ENCODE measurements at regions not wholly inside any gene's neighbourhood (a gene's known extent, or its start where the extent isn't known, plus 50 kb on each side); places are given as distances from the start of the nearest gene placed in this dataset.

DNA sequence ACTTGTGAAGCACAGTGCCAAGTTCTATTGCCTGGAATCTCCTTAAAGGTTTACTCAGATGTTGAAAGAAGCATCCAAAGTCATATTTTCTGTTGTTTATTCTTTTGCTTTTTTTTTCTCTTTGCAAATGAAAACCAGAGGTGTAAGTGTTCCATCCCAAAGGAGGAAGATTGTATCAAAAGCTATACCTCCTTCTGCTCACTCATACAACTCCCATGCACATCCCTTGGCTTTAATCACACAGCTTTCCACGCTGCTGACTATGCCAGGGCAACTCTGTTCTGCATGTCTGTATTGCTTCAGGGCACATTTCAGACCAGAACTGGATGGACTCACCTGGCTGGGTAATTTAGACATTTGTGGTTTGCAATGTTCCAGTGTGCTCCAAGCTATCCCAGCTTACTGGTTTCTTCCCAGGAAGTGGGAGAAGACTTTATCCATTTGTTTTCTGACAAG lies 399.6 kb upstream of the TBL1XR1 start:
- intact Hi-C loops (cut with DNase I): no loop called here
- no peak overlapping the region for H3K4me3 ChIP-seq
- FAIRE-seq: no peak
- WGBS, 2 donors: 83 to 96% methylated on average over 1 of the region's 1 CpG
- H3K36me3 ChIP-seq: no peaks in the 10 kb centered on the region
- TF ChIP-seq CTCF (IDR thresholded peaks at IDR 0.05): no peak
- peak in 2 of 4 donors; percentile 3 to 9 for ATAC-seq
- DNase-seq: no peak
- no peaks in the 10 kb centered on the region for H3K27me3 ChIP-seq
- peak overlapping the region in 1 of 4 donors; percentile 17 for H3K27ac ChIP-seq
- H3K9me3 ChIP-seq: peaks cover 0 to 3% (median 0%) of the 10 kb centered on the region in 4 donors
- H3K4me1 ChIP-seq: peaks cover 6 to 50% (median 46%) of the 10 kb centered on the region in 3 donors

DNA sequence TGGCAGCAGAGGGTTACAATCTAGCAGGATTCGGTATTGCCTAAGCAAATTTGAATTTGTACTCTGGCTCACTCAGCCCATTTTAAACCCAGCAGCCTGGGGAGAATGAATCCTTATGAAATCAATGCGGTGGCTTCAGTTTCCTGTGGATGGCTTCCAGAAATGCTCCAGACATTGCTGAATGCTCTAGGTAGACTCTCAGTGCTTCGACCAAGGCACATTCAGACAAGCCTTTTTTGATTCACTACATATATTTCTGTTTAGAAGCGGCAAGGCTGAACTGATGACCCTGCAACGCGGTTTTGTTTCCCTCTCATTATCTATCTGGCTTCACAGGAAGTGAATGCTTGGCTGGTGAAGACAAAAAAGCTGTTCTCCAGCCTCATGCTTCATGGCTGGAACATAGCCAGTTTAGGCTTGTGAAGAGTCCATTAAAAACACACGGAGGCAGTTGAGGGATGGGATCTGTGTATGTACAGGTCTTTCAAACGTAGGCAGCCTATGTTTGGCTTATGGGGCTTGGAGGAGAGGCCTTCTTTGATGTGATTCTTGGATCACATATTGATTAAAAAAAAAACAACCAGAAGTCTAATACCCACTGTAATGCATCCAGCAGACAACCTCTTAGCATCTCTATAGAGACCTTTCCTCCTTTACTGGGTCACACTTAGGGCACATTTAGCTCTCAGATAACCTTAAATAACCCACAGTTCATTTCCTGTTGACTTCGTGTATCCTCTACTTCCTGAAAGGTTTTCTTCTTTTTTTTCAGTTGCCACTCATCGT lies 400.2 kb upstream of the TBL1XR1 start:
- Histone ChIP-seq H3K36me3 (no peaks in the 10 kb centered on the region), H3K27me3 (no peaks in the 10 kb centered on the region), H3K4me1 (peaks cover under 1 to 49% (median 39%) of the 10 kb centered on the region in 3 donors), H3K27ac (peak overlapping the region in 2 of 4 donors; percentile 9 to 17), H3K4me3 (no peak overlapping the region), H3K9me3 (peaks cover 0 to 3% (median 0%) of the 10 kb centered on the region in 4 donors)
- intact Hi-C loops (cut with DNase I): no loop called here
- WGBS, 2 donors: 49 to 55% methylated on average over 10 of the region's 10 CpGs
- no peak for TF ChIP-seq CTCF (IDR thresholded peaks at IDR 0.05)
- ATAC-seq (peak in 3 of 4 donors; percentile 10 to 39 (median 22)), DNase-seq (peak in 1 of 6 donors; percentile 31), FAIRE-seq (no peak)

DNA sequence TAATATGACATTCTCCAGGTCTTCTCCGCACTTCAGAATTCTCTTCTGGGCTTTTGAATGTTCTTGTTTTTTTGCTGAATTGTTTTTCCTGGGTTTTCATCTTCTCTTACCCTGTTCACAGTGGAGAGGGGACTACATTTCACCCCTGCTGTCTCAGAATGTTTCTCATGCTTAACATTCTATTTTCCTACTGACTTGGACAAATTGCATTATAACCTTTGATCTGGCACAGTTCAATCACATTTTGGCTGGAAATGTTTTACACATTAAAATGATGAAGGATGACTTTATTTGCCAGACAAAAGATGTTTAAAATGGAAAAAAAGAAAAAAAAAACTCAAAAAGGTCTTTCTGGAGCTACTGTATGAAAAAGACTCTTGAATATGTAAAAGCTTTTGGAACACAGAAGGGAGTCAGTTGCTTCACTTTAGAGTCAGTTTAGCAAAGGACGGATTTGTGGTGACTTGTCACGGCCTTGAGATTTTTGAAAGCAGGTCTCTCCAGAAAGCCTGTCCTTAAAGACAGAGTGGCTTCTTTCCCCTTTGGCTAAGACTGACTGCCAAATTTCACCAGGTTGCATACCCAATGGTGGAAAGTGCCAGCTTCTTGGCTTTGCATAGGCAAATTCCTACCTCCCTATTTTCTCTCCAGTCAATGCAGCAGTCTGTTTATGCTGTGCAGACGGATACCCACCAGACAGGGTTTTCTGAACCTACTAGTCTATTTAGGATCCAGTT lies 401.0 kb upstream of the TBL1XR1 start:
- no peak for TF ChIP-seq CTCF (IDR thresholded peaks at IDR 0.05)
- WGBS, 2 donors: 77 to 78% methylated on average over 4 of the region's 4 CpGs
- H3K27ac ChIP-seq: peak overlapping the region in 2 of 4 donors; percentile 9 to 17
- intact Hi-C loops (cut with DNase I): no loop called here
- H3K36me3 ChIP-seq: no peaks in the 10 kb centered on the region
- ATAC-seq (no peak), DNase-seq (no peak), FAIRE-seq (no peak)
- no peak overlapping the region for H3K4me3 ChIP-seq
- H3K4me1 ChIP-seq: peaks cover 7 to 49% (median 45%) of the 10 kb centered on the region in 3 donors
- H3K9me3 ChIP-seq: peaks cover 0 to 3% (median 0%) of the 10 kb centered on the region in 4 donors
- H3K27me3 ChIP-seq: no peaks in the 10 kb centered on the region

- TF ChIP-seq CTCF (IDR thresholded peaks at IDR 0.05): no peak
- WGBS, 2 donors: 71 to 80% methylated on average over 2 of the region's 2 CpGs
- DNase-seq (no peak), FAIRE-seq (no peak), ATAC-seq (no peak)
- Histone ChIP-seq H3K27me3 (no peaks in the 10 kb centered on the region), H3K4me3 (no peak overlapping the region), H3K27ac (no peak overlapping the region), H3K4me1 (peaks cover 12 to 52% (median 42%) of the 10 kb centered on the region in 3 donors), H3K36me3 (no peaks in the 10 kb centered on the region), H3K9me3 (peaks cover 0 to 3% (median 0%) of the 10 kb centered on the region in 4 donors)
- intact Hi-C loops (cut with DNase I): no loop called here
These were observed 402.0 kb upstream of the TBL1XR1 start for GRCh38 chr3:177599326-177599725.

All from pancreas (tissue), 10 donors.